ENCODE measurements at regions not wholly inside any gene's neighbourhood (a gene's known extent, or its start where the extent isn't known, plus 50 kb on each side); places are given as distances from the start of the nearest gene placed in this dataset.

DNA sequence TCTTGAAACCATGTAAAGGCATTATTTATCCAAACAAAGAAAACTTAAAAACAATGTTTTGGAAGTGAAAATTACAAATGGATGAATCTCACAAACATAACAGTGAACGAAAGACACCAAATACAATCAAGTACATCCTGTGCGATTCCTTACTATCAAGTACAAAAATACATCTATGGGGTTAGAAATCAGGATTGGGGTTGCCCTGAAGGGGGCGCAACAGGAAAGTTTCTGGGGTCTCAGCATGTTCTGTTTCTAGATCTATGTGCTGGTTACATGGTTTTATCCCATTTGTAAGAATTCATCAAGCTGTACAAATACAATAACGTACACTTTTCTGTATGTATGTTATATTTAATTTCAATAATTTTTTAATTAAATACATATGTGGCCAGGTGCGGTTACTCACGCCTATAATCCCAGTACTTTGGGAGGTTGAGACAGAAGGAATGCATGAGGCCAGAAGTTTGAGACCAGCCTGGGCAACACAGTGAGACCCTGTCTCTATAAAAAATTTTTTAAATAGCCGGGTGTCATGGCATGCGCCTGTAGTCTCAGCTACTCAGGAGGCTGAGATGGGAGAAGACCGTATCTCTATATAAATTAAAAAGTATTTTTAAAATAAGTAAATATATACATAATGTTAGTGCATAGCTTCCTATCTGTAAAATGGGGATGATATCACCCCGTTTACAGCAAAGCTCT is 121.5 kb upstream of the SOD1 start:
- TF ChIP-seq CTCF (conservative IDR thresholded peaks at IDR 0.05; ENCODE audit: low read length) (peak; percentile 65), EZH2phosphoT487 (IDR thresholded peaks at IDR 0.05; ENCODE audit: borderline replicate concordance, low read depth, low read length) (no peak)
